Trophoblast cell (in vitro differentiated cells and primary cell): ENCODE measurements at regions not wholly inside any gene's neighbourhood (a gene's known extent, or its start where the extent isn't known, plus 50 kb on each side); places are given as distances from the start of the nearest gene placed in this dataset.

ENCODE experiments used
- DNase-seq, 2 donors: peaks; one replicate each; pipeline ENCODE4 v3.0.0-alpha.2; 2016
- H2AFZ ChIP-seq: 2 replicates; pipeline ENCODE4 v1.6.1; 2013; ENCODE audit warnings: low read length, moderate library complexity, mild to moderate bottlenecking; ENCODE audit not compliant: insufficient read depth, poor library complexity
- H2AK5ac ChIP-seq: 2 replicates; pipeline ENCODE4 v1.6.1; 2013; ENCODE audit warnings: mild to moderate bottlenecking, low read length
- H2BK120ac ChIP-seq: 2 replicates; pipeline ENCODE4 v1.6.1; 2013; ENCODE audit warnings: low read length, mild to moderate bottlenecking, moderate library complexity; ENCODE audit not compliant: insufficient read depth, poor library complexity
- H2BK12ac ChIP-seq: 2 replicates; pipeline ENCODE4 v1.6.1; 2013; ENCODE audit warnings: mild to moderate bottlenecking, low read length, moderate library complexity
- H2BK5ac ChIP-seq: 2 replicates; pipeline ENCODE4 v1.6.1; 2013; ENCODE audit warnings: low read length, low read depth, moderate library complexity, mild to moderate bottlenecking; ENCODE audit not compliant: poor library complexity
- H3K14ac ChIP-seq: 2 replicates; pipeline ENCODE4 v1.6.1; 2013; ENCODE audit warnings: mild to moderate bottlenecking, low read length
- H3K18ac ChIP-seq: 2 replicates; pipeline ENCODE4 v1.6.1; 2013; ENCODE audit warnings: mild to moderate bottlenecking, low read length
- H3K23ac ChIP-seq: 2 replicates; pipeline ENCODE4 v1.6.1; 2013; ENCODE audit warnings: low read length
- H3K27ac ChIP-seq: 2 replicates; pipeline ENCODE4 v1.5.1; 2013; ENCODE audit warnings: low read depth, mild to moderate bottlenecking, inconsistent platforms, low read length, moderate library complexity
- H3K27me3 ChIP-seq: 2 replicates; pipeline ENCODE4 v1.6.1; 2013; ENCODE audit warnings: inconsistent platforms, mild to moderate bottlenecking, low read length, moderate library complexity; ENCODE audit not compliant: insufficient read depth
- H3K36me3 ChIP-seq, 2 experiments: 1 replicate in 1 of 2; 2 replicates in 1 of 2; pipeline ENCODE4 v1.6.1; 2013; ENCODE audit warnings: low read length in 2 of 2, mild to moderate bottlenecking in 2 of 2, moderate library complexity in 1 of 2; ENCODE audit not compliant: insufficient read depth in 2 of 2, control insufficient read depth in 1 of 2
- H3K4ac ChIP-seq: 2 replicates; pipeline ENCODE4 v1.6.1; 2013; ENCODE audit warnings: low read depth, mild to moderate bottlenecking, low read length, moderate library complexity
- H3K4me1 ChIP-seq, 2 experiments: 1 replicate in 1 of 2; 2 replicates in 1 of 2; pipeline ENCODE4 v1.6.1; 2013; ENCODE audit warnings: low read length in 2 of 2, mild to moderate bottlenecking in 2 of 2, moderate library complexity in 1 of 2; ENCODE audit not compliant: insufficient read depth in 2 of 2, control insufficient read depth in 1 of 2
- H3K4me2 ChIP-seq: 2 replicates; pipeline ENCODE4 v1.6.1; 2013; ENCODE audit warnings: inconsistent platforms, mild to moderate bottlenecking, low read length, moderate library complexity
- H3K4me3 ChIP-seq: 2 replicates; pipeline ENCODE4 v1.5.1; 2013; ENCODE audit warnings: mild to moderate bottlenecking, low read depth, low read length, inconsistent platforms
- H3K79me1 ChIP-seq: one replicate; pipeline ENCODE4 v1.6.1; 2013; ENCODE audit warnings: low read length
- H3K79me2 ChIP-seq: 2 replicates; pipeline ENCODE4 v1.6.1; 2013; ENCODE audit warnings: low read length, mild to moderate bottlenecking; ENCODE audit not compliant: control insufficient read depth, insufficient read depth, poor library complexity
- H3K9ac ChIP-seq: 2 replicates; pipeline ENCODE4 v1.6.1; 2013; ENCODE audit warnings: mild to moderate bottlenecking, low read length
- H3K9me3 ChIP-seq: 2 replicates; pipeline ENCODE4 v1.6.1; 2013; ENCODE audit warnings: low read depth, mild to moderate bottlenecking, control low read depth, inconsistent platforms, low read length; ENCODE audit not compliant: insufficient read depth
- H4K12ac ChIP-seq: 2 replicates; pipeline ENCODE4 v1.6.1; 2013; ENCODE audit warnings: low read depth, mild to moderate bottlenecking, low read length, moderate library complexity
- H4K8ac ChIP-seq: 2 replicates; pipeline ENCODE4 v1.6.1; 2013; ENCODE audit warnings: low read depth, mild to moderate bottlenecking, low read length, moderate library complexity
- H4K91ac ChIP-seq: one replicate; pipeline ENCODE4 v1.6.1; 2013; ENCODE audit warnings: low read depth, mild to moderate bottlenecking, low read length, moderate library complexity
- WGBS: extraction: QIAGEN DNeasy Blood & Tissue Kit; methylation state at CpG from one replicate; pipeline ENCODE4 v1.1.7; 2013; ENCODE audit warnings: missing lambda C conversion rate; ENCODE audit not compliant: insufficient read length, insufficient coverage; ENCODE audit errors: extremely low coverage; 5-methylcytosine and 5-hydroxymethylcytosine counted together

- Histone ChIP-seq H3K27ac (peak overlapping the region; percentile 61), H3K4me3 (no peak overlapping the region), H4K91ac (peak overlapping the region; percentile 84), H3K9me3 (peaks cover 3% of the 10 kb centered on the region), H2AK5ac (peak overlapping the region; percentile 20), H2BK12ac (peak overlapping the region; percentile 86), H3K4me2 (peak overlapping the region; percentile 14), H4K8ac (peak overlapping the region; percentile 17), H3K18ac (peak overlapping the region; percentile 34), H3K14ac (peak overlapping the region; percentile 88), H3K79me1 (peaks cover 9% of the 10 kb centered on the region), H2AFZ (peak overlapping the region; percentile 45), H2BK5ac (peak overlapping the region; percentile 44), H3K9ac (no peak overlapping the region), H3K36me3 (no peaks in the 10 kb centered on the region), H2BK120ac (peak overlapping the region; percentile 84), H3K27me3 (no peaks in the 10 kb centered on the region), H3K4me1 (peaks cover 7 to 13% of the 10 kb centered on the region in 2 experiments), H3K4ac (peak overlapping the region; percentile 64), H3K79me2 (peaks cover 2% of the 10 kb centered on the region), H4K12ac (no peak overlapping the region), H3K23ac (no peak overlapping the region)
- DNase-seq, result no peak
- WGBS, result no CpG with 5 or more reads among the region's 5 CpGs
These were observed 329.1 kb downstream of the NDFIP2 start for GRCh38 chr13:79810018-79810417.

DNA sequence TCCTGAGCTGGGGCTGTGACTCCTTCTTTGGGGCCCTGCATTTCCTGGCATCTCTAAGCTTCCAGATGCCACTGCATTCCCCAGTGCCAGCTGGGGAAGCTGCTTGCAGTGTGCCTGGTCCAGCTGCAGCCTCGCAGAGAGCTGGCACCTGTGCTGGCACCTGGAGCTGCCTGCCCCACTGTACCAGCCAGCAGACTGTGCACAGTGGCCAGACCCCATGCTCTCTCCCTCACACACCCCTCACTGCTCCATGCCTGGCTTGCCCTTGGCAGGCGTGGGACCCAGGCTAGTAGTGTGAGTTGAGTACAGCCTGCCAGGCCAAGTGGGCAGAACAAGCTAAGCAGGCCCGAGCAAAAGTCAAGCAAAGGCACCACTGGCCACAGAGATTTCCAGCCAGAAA lies 327.5 kb downstream of the NDFIP2 start:
- peak overlapping the region; percentile 38 for H2AK5ac ChIP-seq
- no CpG with 5 or more reads among the region's 3 CpGs for WGBS
- no peak overlapping the region for H4K12ac ChIP-seq
- H3K27ac ChIP-seq, result no peak overlapping the region
- no peak overlapping the region for H3K23ac ChIP-seq
- no peak overlapping the region for H3K4me3 ChIP-seq
- H3K79me2 ChIP-seq, result peaks cover 2% of the 10 kb centered on the region
- H4K91ac ChIP-seq, result no peak overlapping the region
- H3K36me3 ChIP-seq, result no peaks in the 10 kb centered on the region
- no peak overlapping the region for H3K4ac ChIP-seq
- H2BK120ac ChIP-seq, result no peak overlapping the region
- peaks cover 7 to 13% of the 10 kb centered on the region in 2 experiments for H3K4me1 ChIP-seq
- no peak overlapping the region for H4K8ac ChIP-seq
- H2BK5ac ChIP-seq, result no peak overlapping the region
- H3K27me3 ChIP-seq, result no peaks in the 10 kb centered on the region
- DNase-seq, result no peak
- no peak overlapping the region for H3K9ac ChIP-seq
- peaks cover 9% of the 10 kb centered on the region for H3K79me1 ChIP-seq
- no peak overlapping the region for H2BK12ac ChIP-seq
- H3K9me3 ChIP-seq, result peaks cover 3% of the 10 kb centered on the region
- no peak overlapping the region for H3K14ac ChIP-seq
- no peak overlapping the region for H3K18ac ChIP-seq
- no peak overlapping the region for H3K4me2 ChIP-seq
- H2AFZ ChIP-seq, result no peak overlapping the region

DNA sequence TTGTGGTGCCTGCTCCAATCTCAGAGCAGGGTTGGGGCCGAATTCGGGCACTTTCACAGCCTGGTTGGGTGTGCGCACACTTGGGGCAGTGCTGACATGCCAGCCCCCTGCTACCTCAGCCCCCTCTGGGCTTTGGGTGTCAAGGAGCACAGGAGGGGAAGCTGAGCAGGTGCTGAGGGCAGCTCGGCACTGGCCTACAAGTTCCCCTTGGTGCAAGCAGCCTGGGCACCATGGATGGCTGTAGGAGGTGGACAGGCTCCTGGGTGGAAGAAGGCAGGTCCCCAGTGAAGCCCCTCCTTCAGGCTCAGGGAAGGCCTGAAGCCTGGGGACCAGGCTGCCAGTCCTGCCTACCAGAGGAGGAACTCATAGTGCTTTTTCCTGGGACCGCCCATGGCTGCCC lies 326.6 kb downstream of the NDFIP2 start:
- Histone ChIP-seq H3K9ac (no peak overlapping the region), H2AFZ (no peak overlapping the region), H3K9me3 (peaks cover 3% of the 10 kb centered on the region), H2BK5ac (no peak overlapping the region), H3K27ac (no peak overlapping the region), H3K4me2 (no peak overlapping the region), H3K4me3 (no peak overlapping the region), H3K27me3 (no peaks in the 10 kb centered on the region), H3K14ac (no peak overlapping the region), H4K12ac (no peak overlapping the region), H4K8ac (no peak overlapping the region), H3K79me2 (peaks cover 2% of the 10 kb centered on the region), H2BK120ac (no peak overlapping the region), H3K23ac (no peak overlapping the region), H4K91ac (peak overlapping the region; percentile 42), H2BK12ac (peak overlapping the region; percentile 62), H3K4ac (no peak overlapping the region), H3K18ac (no peak overlapping the region), H2AK5ac (no peak overlapping the region), H3K36me3 (no peaks in the 10 kb centered on the region), H3K4me1 (peaks cover 7 to 13% of the 10 kb centered on the region in 2 experiments), H3K79me1 (peaks cover 9% of the 10 kb centered on the region)
- WGBS, result no CpG with 5 or more reads among the region's 5 CpGs
- DNase-seq, result no peak

DNA sequence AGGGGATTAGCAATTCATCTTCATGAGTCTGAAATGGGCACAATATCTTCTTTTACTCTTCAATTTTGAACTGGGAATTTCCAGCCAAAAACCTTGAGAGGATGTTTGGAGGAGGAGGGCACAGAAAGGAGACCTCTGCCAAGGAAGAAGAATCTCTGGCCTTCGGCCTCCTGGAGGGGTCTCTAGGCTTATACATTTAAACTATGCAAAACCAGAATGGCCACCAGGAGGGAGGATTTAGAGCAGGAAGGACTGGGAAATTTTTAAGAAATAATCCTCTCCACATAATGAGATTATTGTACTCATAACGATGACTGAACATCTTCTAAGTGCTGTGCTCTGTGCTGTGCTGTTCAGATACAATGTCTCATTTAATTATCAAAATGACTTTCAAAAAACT lies 325.9 kb downstream of the NDFIP2 start:
- H3K79me1 ChIP-seq, result peaks cover 9% of the 10 kb centered on the region
- H3K4me3 ChIP-seq, result no peak overlapping the region
- no peak overlapping the region for H3K14ac ChIP-seq
- H3K79me2 ChIP-seq, result peaks cover 2% of the 10 kb centered on the region
- no peak overlapping the region for H2BK120ac ChIP-seq
- no peak overlapping the region for H3K9ac ChIP-seq
- no peak overlapping the region for H2AK5ac ChIP-seq
- no peak overlapping the region for H2AFZ ChIP-seq
- no peaks in the 10 kb centered on the region for H3K27me3 ChIP-seq
- DNase-seq, result no peak
- H4K91ac ChIP-seq, result no peak overlapping the region
- no peak overlapping the region for H3K4ac ChIP-seq
- H3K4me1 ChIP-seq, result peaks cover 7 to 13% of the 10 kb centered on the region in 2 experiments
- no peak overlapping the region for H3K18ac ChIP-seq
- WGBS, result no CpG with 5 or more reads among the region's 2 CpGs
- H3K4me2 ChIP-seq, result no peak overlapping the region
- H3K9me3 ChIP-seq, result peaks cover 3% of the 10 kb centered on the region
- H3K27ac ChIP-seq, result no peak overlapping the region
- no peak overlapping the region for H4K12ac ChIP-seq
- H3K36me3 ChIP-seq, result no peaks in the 10 kb centered on the region
- H4K8ac ChIP-seq, result no peak overlapping the region
- H2BK5ac ChIP-seq, result no peak overlapping the region
- H2BK12ac ChIP-seq, result no peak overlapping the region
- no peak overlapping the region for H3K23ac ChIP-seq
